MM.1S (cell line): ENCODE measurements at regions not wholly inside any gene's neighbourhood (a gene's known extent, or its start where the extent isn't known, plus 50 kb on each side); places are given as distances from the start of the nearest gene placed in this dataset.

Source experiments
- DNase-seq: peaks from one replicate; pipeline ENCODE4 v3.0.0-alpha.2; 2015
- H2AFZ ChIP-seq: fragments of 300-600 bp; sonication (generic); 2 replicates; pipeline ENCODE4 v1.6.0; 2016; ENCODE audit warnings: antibody characterized with exemption, low read length
- H3F3A ChIP-seq: fragments of 300-600 bp; sonication (generic); 2 replicates; pipeline ENCODE4 v1.6.1; 2016; ENCODE audit warnings: mild to moderate bottlenecking, antibody characterized with exemption, low read length, moderate library complexity, mixed read lengths; ENCODE audit not compliant: insufficient read depth
- H3K27ac ChIP-seq: fragments of 300-600 bp; sonication (generic); 2 replicates; pipeline ENCODE4 v1.5.1; 2016; ENCODE audit warnings: mild to moderate bottlenecking, low read length
- H3K27me3 ChIP-seq: fragments of 300-600 bp; sonication (generic); replicated peaks from 2 replicates; pipeline ENCODE4 v1.6.0; 2016; ENCODE audit warnings: low read length; ENCODE audit not compliant: insufficient read depth
- H3K36me3 ChIP-seq: fragments of 300-600 bp; sonication (generic); replicated peaks from 2 replicates; pipeline ENCODE4 v1.6.1; 2016; ENCODE audit warnings: mild to moderate bottlenecking, low read length, mixed read lengths; ENCODE audit not compliant: insufficient read depth
- H3K4me1 ChIP-seq: fragments of 300-600 bp; sonication (generic); 2 replicates; pipeline ENCODE4 v1.6.1; 2016; ENCODE audit warnings: low read length, mixed read lengths
- H3K4me2 ChIP-seq: fragments of 300-600 bp; sonication (generic); 2 replicates; pipeline ENCODE4 v1.6.0; 2016; ENCODE audit warnings: low read depth, low read length
- H3K4me3 ChIP-seq: fragments of 300-600 bp; sonication (generic); 2 replicates; pipeline ENCODE4 v1.5.1; 2016; ENCODE audit warnings: low read length, mixed read lengths
- H3K79me2 ChIP-seq: fragments of 300-600 bp; sonication (generic); 2 replicates; pipeline ENCODE4 v1.6.1; 2016; ENCODE audit warnings: mixed run types, low read length, mixed read lengths
- H3K9ac ChIP-seq: fragments of 300-600 bp; sonication (generic); 2 replicates; pipeline ENCODE4 v1.6.1; 2016; ENCODE audit warnings: low read length, mixed read lengths
- H3K9me2 ChIP-seq: fragments of 300-600 bp; sonication (generic); replicated peaks from 2 replicates; pipeline ENCODE4 v1.6.1; 2016; ENCODE audit warnings: mild to moderate bottlenecking, low read length, mixed read lengths; ENCODE audit not compliant: insufficient read depth
- H3K9me3 ChIP-seq: fragments of 300-600 bp; sonication (generic); replicated peaks from 2 replicates; pipeline ENCODE4 v1.6.1; 2016; ENCODE audit warnings: mild to moderate bottlenecking, low read length, mixed read lengths; ENCODE audit not compliant: insufficient read depth
- H4K20me1 ChIP-seq: fragments of 300-600 bp; sonication (generic); 2 replicates; pipeline ENCODE4 v1.6.1; 2016; ENCODE audit warnings: mild to moderate bottlenecking, low read length, moderate library complexity, mixed read lengths; ENCODE audit not compliant: insufficient read depth
- EZH2 ChIP-seq: fragments of 300-600 bp; sonication (generic); optimal IDR thresholded peaks from 2 replicates; pipeline ENCODE3; 2017; ENCODE audit warnings: low read depth, mild to moderate bottlenecking, antibody characterized with exemption, low read length, mixed read lengths
- EZH2phosphoT487 ChIP-seq: fragments of 300-600 bp; sonication (generic); IDR thresholded peaks from 2 replicates; pipeline ENCODE4 v1.6.1; 2018; ENCODE audit warnings: antibody characterized with exemption, low read length
- TF ChIP-seq, protein P1 (sequence below): fragments of 300-600 bp; sonication (generic); IDR thresholded peaks from 2 replicates; pipeline ENCODE4 v1.5.1; 2016; ENCODE audit warnings: antibody characterized with exemption, low read length, mixed read lengths

DNA sequence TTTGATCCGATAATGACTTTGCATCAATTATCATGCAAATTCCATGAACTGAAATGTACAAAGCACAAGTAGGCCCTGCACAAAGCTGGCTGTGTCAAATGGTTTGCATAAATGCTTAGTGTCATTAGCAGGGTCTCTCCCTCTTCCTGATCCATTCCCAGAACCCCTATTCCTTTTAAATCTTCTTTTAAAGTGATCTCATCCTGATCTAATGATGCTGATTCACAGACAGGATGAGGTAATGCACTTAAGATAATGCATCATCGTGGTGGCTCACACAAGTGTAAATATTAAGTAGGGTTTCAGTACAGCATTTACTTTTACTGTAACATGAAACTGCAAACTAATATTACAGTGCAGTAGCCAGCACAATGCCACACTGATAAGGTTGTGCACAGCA, 304.8 kb upstream of the SOX11 start:
- no peak for DNase-seq
- Histone ChIP-seq H3K4me2 (no peak overlapping the region), H3K9ac (no peak overlapping the region), H3K9me3 (no peaks in the 10 kb centered on the region), H2AFZ (no peak overlapping the region), H3K27me3 (no peaks in the 10 kb centered on the region), H3K27ac (no peak overlapping the region), H3K4me3 (no peak overlapping the region), H4K20me1 (no peaks in the 10 kb centered on the region), H3K9me2 (no peaks in the 10 kb centered on the region), H3F3A (no peaks in the 10 kb centered on the region), H3K79me2 (no peaks in the 10 kb centered on the region), H3K4me1 (no peaks in the 10 kb centered on the region), H3K36me3 (no peaks in the 10 kb centered on the region)
- TF ChIP-seq, protein P1, sequence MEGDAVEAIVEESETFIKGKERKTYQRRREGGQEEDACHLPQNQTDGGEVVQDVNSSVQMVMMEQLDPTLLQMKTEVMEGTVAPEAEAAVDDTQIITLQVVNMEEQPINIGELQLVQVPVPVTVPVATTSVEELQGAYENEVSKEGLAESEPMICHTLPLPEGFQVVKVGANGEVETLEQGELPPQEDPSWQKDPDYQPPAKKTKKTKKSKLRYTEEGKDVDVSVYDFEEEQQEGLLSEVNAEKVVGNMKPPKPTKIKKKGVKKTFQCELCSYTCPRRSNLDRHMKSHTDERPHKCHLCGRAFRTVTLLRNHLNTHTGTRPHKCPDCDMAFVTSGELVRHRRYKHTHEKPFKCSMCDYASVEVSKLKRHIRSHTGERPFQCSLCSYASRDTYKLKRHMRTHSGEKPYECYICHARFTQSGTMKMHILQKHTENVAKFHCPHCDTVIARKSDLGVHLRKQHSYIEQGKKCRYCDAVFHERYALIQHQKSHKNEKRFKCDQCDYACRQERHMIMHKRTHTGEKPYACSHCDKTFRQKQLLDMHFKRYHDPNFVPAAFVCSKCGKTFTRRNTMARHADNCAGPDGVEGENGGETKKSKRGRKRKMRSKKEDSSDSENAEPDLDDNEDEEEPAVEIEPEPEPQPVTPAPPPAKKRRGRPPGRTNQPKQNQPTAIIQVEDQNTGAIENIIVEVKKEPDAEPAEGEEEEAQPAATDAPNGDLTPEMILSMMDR = no peak
- no peak for TF ChIP-seq EZH2phosphoT487
- TF ChIP-seq EZH2 = no peak

DNA sequence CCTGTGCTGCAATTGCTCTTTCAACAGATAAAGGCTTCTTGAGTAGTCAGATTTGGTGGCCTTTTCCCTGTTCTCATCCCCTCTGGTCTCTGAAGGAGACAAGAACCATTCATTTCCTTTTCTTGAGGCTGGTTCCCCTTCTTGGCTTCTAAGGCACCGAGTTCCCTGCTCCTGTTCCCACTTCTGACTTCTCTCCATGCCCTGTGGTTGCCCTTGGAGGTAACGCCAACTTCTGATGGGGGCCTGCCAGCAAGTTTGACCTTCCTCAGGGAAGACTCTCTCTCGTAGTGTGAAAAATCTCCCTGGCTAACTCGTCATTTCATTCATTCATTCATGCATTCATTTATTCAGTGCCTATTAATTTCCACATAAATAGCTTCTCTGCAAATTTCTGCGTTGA, 302.4 kb upstream of the SOX11 start:
- Histone ChIP-seq H3F3A (no peaks in the 10 kb centered on the region), H3K4me2 (no peak overlapping the region), H3K9me2 (no peaks in the 10 kb centered on the region), H3K9ac (no peak overlapping the region), H3K36me3 (no peaks in the 10 kb centered on the region), H3K4me1 (no peaks in the 10 kb centered on the region), H3K27ac (no peak overlapping the region), H3K27me3 (no peaks in the 10 kb centered on the region), H2AFZ (no peak overlapping the region), H3K4me3 (no peak overlapping the region), H3K79me2 (no peaks in the 10 kb centered on the region), H4K20me1 (no peaks in the 10 kb centered on the region), H3K9me3 (no peaks in the 10 kb centered on the region)
- no peak for DNase-seq
- TF ChIP-seq EZH2 = no peak
- TF ChIP-seq, protein P1 = no peak
- TF ChIP-seq EZH2phosphoT487 = no peak

DNA sequence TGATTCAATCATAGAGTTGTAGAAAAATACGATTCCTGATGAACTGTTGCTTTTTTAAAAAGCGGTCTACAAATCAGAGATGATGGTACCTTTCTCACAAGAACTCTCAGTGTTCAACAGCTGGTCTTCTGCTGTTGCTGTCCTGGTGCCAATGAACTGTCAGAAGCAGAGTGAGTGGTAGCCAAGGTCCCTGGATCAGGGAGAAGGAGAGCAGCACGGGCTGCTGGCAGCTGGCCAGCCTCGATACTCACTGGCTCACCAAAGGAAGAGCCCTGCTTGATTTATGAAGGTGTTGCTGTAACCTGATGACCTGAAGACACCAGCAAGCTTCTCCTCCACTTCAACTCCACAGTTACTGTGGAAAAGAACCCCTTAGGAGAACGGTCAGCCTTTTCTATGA, 300.8 kb upstream of the SOX11 start:
- no peak overlapping the region for H2AFZ ChIP-seq
- H3K9me2 ChIP-seq = no peaks in the 10 kb centered on the region
- H3K79me2 ChIP-seq = no peaks in the 10 kb centered on the region
- H3K9me3 ChIP-seq = no peaks in the 10 kb centered on the region
- H3K4me1 ChIP-seq = no peaks in the 10 kb centered on the region
- no peaks in the 10 kb centered on the region for H3K27me3 ChIP-seq
- TF ChIP-seq EZH2 (no peak), EZH2phosphoT487 (no peak)
- TF ChIP-seq, protein P1 = no peak
- H3F3A ChIP-seq = no peaks in the 10 kb centered on the region
- H3K4me3 ChIP-seq = no peak overlapping the region
- H3K36me3 ChIP-seq = no peaks in the 10 kb centered on the region
- DNase-seq = no peak
- no peak overlapping the region for H3K4me2 ChIP-seq
- no peak overlapping the region for H3K9ac ChIP-seq
- H4K20me1 ChIP-seq = no peaks in the 10 kb centered on the region
- no peak overlapping the region for H3K27ac ChIP-seq
